Tibial nerve (tissue), 4 donors: ENCODE measurements at regions not wholly inside any gene's neighbourhood (a gene's known extent, or its start where the extent isn't known, plus 50 kb on each side); places are given as distances from the start of the nearest gene placed in this dataset.

Source experiments
- DNase-seq, 2 donors: peaks; one replicate each; pipeline ENCODE4 v3.0.0-alpha.2; 2019; ENCODE audit warnings: low spot score in 2 of 2
- H3K27ac ChIP-seq, 4 donors: fragments of 200-600 bp; sonication (generic) in 3 of 4; one replicate each; pipeline ENCODE4 v1.5.1; 2017 to 2019; ENCODE audit warnings: mild to moderate bottlenecking in 1 of 4
- H3K27me3 ChIP-seq, 2 donors: fragments of 200-600 bp; sonication (generic) in 1 of 2; one replicate each; pipeline versions ENCODE4 v1.5.1 to v1.6.0; 2017 to 2019
- H3K36me3 ChIP-seq, 3 donors: fragments of 200-600 bp; sonication (generic); one replicate each; pipeline ENCODE4 v1.5.1; 2018 to 2019
- H3K4me1 ChIP-seq, 4 donors: fragments of 200-600 bp; sonication (generic) in 3 of 4; one replicate each; pipeline ENCODE4 v1.5.1; 2017 to 2019
- H3K4me3 ChIP-seq, 4 donors: fragments of 200-600 bp; sonication (generic) in 3 of 4; one replicate each; pipeline ENCODE4 v1.5.1; 2017 to 2019; ENCODE audit warnings: mild to moderate bottlenecking in 1 of 4, moderate library complexity in 1 of 4
- H3K9me3 ChIP-seq, 4 donors: fragments of 200-600 bp; sonication (generic) in 3 of 4; one replicate each; pipeline ENCODE4 v1.5.1; 2017 to 2019
- CTCF ChIP-seq, 5 experiments: fragments of 200-600 bp in 3 of 5; fragments of 450-650 bp in 2 of 5; sonication (generic) in 3 of 5; IDR thresholded peaks; one replicate each; pipeline ENCODE4 v1.5.1; 2016 to 2019; ENCODE audit warnings: antibody characterized with exemption in 5 of 5, mild to moderate bottlenecking in 3 of 5, moderate library complexity in 2 of 5
- EP300 ChIP-seq, 2 donors: sonication (generic); formaldehyde crosslinking; IDR thresholded peaks; one replicate each; pipeline ENCODE4 v1.6.1; 2017; ENCODE audit warnings: antibody characterized with exemption in 2 of 2, mild to moderate bottlenecking in 1 of 2
- POLR2A ChIP-seq, 2 donors: fragments of 450-650 bp; IDR thresholded peaks; one replicate each; pipeline ENCODE4 v1.6.1; 2017; ENCODE audit warnings: antibody characterized with exemption in 2 of 2, mild to moderate bottlenecking in 2 of 2, moderate library complexity in 2 of 2
- WGBS, 2 donors: methylation state at CpG; one replicate each; pipeline ENCODE4 v1.1.5; 2018; 5-methylcytosine and 5-hydroxymethylcytosine counted together

GRCh38 chr2:67006373-67006960 is 390.7 kb upstream of the ETAA1 start:
- Histone ChIP-seq H3K36me3 (no peaks in the 10 kb centered on the region), H3K4me1 (no peaks in the 10 kb centered on the region), H3K27ac (no peak overlapping the region), H3K4me3 (no peak overlapping the region), H3K27me3 (no peaks in the 10 kb centered on the region), H3K9me3 (no peaks in the 10 kb centered on the region)
- no peak for DNase-seq
- TF ChIP-seq POLR2A (IDR thresholded peaks at IDR 0.05): no peak
- no peak for TF ChIP-seq EP300 (IDR thresholded peaks at IDR 0.05)
- TF ChIP-seq CTCF (IDR thresholded peaks at IDR 0.05): no peak
- 48 to 59% methylated on average over 5 of the region's 5 CpGs for WGBS, 2 donors

GRCh38 chr2:67008155-67008554 is 389.0 kb upstream of the ETAA1 start:
- Histone ChIP-seq H3K27me3 (no peaks in the 10 kb centered on the region), H3K36me3 (no peaks in the 10 kb centered on the region), H3K27ac (no peak overlapping the region), H3K9me3 (no peaks in the 10 kb centered on the region), H3K4me3 (no peak overlapping the region), H3K4me1 (no peaks in the 10 kb centered on the region)
- DNase-seq: no peak
- WGBS, 2 donors: 60 to 67% methylated on average over 4 of the region's 4 CpGs
- no peak for TF ChIP-seq CTCF (IDR thresholded peaks at IDR 0.05)
- no peak for TF ChIP-seq EP300 (IDR thresholded peaks at IDR 0.05)
- no peak for TF ChIP-seq POLR2A (IDR thresholded peaks at IDR 0.05)

GRCh38 chr2:67012165-67012564 is 385.0 kb upstream of the ETAA1 start:
- Histone ChIP-seq H3K27ac (no peak overlapping the region), H3K9me3 (no peaks in the 10 kb centered on the region), H3K36me3 (no peaks in the 10 kb centered on the region), H3K27me3 (no peaks in the 10 kb centered on the region), H3K4me3 (no peak overlapping the region), H3K4me1 (no peaks in the 10 kb centered on the region)
- WGBS, 2 donors: 83 to 85% methylated on average over 1 of the region's 1 CpG
- no peak for DNase-seq
- TF ChIP-seq CTCF (IDR thresholded peaks at IDR 0.05) (no peak), POLR2A (IDR thresholded peaks at IDR 0.05) (no peak), EP300 (IDR thresholded peaks at IDR 0.05) (no peak)

- Histone ChIP-seq H3K4me3 (no peak overlapping the region), H3K36me3 (no peaks in the 10 kb centered on the region), H3K27ac (no peak overlapping the region), H3K9me3 (peaks cover 0 to 3% (median 0%) of the 10 kb centered on the region in 4 donors), H3K27me3 (no peaks in the 10 kb centered on the region), H3K4me1 (no peaks in the 10 kb centered on the region)
- no peak for DNase-seq
- TF ChIP-seq POLR2A (IDR thresholded peaks at IDR 0.05) (no peak), EP300 (IDR thresholded peaks at IDR 0.05) (no peak), CTCF (IDR thresholded peaks at IDR 0.05) (no peak)
- 0 to 33% methylated on average over 1 of the region's 1 CpG for WGBS, 2 donors
These were observed 383.3 kb upstream of the ETAA1 start for GRCh38 chr2:67013821-67014220.

- Histone ChIP-seq H3K36me3 (no peaks in the 10 kb centered on the region), H3K9me3 (peaks cover 0 to 3% (median 0%) of the 10 kb centered on the region in 4 donors), H3K4me3 (no peak overlapping the region), H3K27ac (no peak overlapping the region), H3K27me3 (no peaks in the 10 kb centered on the region), H3K4me1 (no peaks in the 10 kb centered on the region)
- TF ChIP-seq CTCF (IDR thresholded peaks at IDR 0.05) (no peak), EP300 (IDR thresholded peaks at IDR 0.05) (no peak), POLR2A (IDR thresholded peaks at IDR 0.05) (no peak)
- no peak for DNase-seq
These were observed 381.5 kb upstream of the ETAA1 start for GRCh38 chr2:67015681-67016080.
